K562 (cell line): ENCODE measurements at regions not wholly inside any gene's neighbourhood (a gene's known extent, or its start where the extent isn't known, plus 50 kb on each side); places are given as distances from the start of the nearest gene placed in this dataset.

ENCODE experiments used
- ATAC-seq: fragments of 200-7000 bp; cut with Tn5 transposase; 3 replicates; pipeline ENCODE4 v1.9.1; 2020; ENCODE audit warnings: moderate library complexity
- BruUV-seq: library from RNA; stranded (reverse); fragments of 400-500 nt; replicated peaks from 2 replicates; lab custom pipeline; 2021; lab: Mats Ljungman, UMichigan
- CTCF ChIA-PET: fragments of 300-600 bp; formaldehyde crosslinking; extraction: SDS; loops from one replicate; lab custom pipeline; 2021; ENCODE audit warnings: low intra/inter-chr PET ratio; lab: Yijun Ruan, JAX
- POLR2A ChIA-PET: fragments of 300-600, 350-650 bp; sonication (Branson Sonifier 250); formaldehyde crosslinking; extraction: SDS; loops from one replicate; lab custom pipeline; 2021; ENCODE audit warnings: antibody characterized with exemption, inconsistent platforms; lab: Yijun Ruan, JAX
- DNase-seq, 4 experiments: peaks; one replicate each; pipeline versions ENCODE4 v3.0.0 to v3.0.0-alpha.2; 2011 to 2018; ENCODE audit warnings: low spot score in 3 of 4, mixed read lengths in 3 of 4; ENCODE audit errors: extremely low read depth in 1 of 4
- FAIRE-seq: peaks from 2 replicates; lab custom pipeline; 2011; peaks lifted over from hg19 to GRCh38; lab: Jason Lieb, UNC
- H2AFZ ChIP-seq: 2 replicates; pipeline ENCODE4 v1.6.0; 2011; ENCODE audit warnings: low read depth, low read length, control low read depth, inconsistent platforms
- H3K27ac ChIP-seq: fragments of 200-600 bp; 3 replicates; pipeline ENCODE4 v1.8.0; 2011; ENCODE audit warnings: low read depth, mild to moderate bottlenecking, control low read depth, inconsistent platforms, low read length, moderate library complexity, mixed read lengths; ENCODE audit errors: extremely low read depth
- H3K27me3 ChIP-seq, 2 experiments: fragments of 300-600 bp in 1 of 2; 2 replicates in 1 of 2; 3 replicates in 1 of 2; pipeline versions ENCODE4 v1.6.0 to v1.8.0; 2011; ENCODE audit warnings: inconsistent platforms in 2 of 2, low read length in 2 of 2, mild to moderate bottlenecking in 1 of 2, mixed read lengths in 1 of 2, moderate library complexity in 1 of 2; ENCODE audit not compliant: control insufficient read depth in 2 of 2, insufficient read depth in 2 of 2
- H3K36me3 ChIP-seq: fragments of 300-600 bp; 3 replicates; pipeline ENCODE4 v1.8.0; 2011; ENCODE audit warnings: mild to moderate bottlenecking, low read length, inconsistent platforms; ENCODE audit not compliant: control insufficient read depth, insufficient read depth
- H3K4me1 ChIP-seq, 2 experiments: fragments of 200-600 bp in 1 of 2; replicated peaks in 1 of 2; 2 replicates in 1 of 2; 3 replicates in 1 of 2; pipeline versions ENCODE4 v1.5.1 to v1.8.0; 2011; ENCODE audit warnings: inconsistent platforms in 2 of 2, low read length in 2 of 2, mild to moderate bottlenecking in 1 of 2, mixed read lengths in 1 of 2, moderate library complexity in 1 of 2; ENCODE audit not compliant: control insufficient read depth in 2 of 2, insufficient read depth in 2 of 2
- H3K4me2 ChIP-seq: 2 replicates; pipeline ENCODE4 v1.6.1; 2011; ENCODE audit warnings: low read length, control low read depth, inconsistent platforms, mixed read lengths; ENCODE audit not compliant: insufficient read depth
- H3K4me3 ChIP-seq: fragments of 200-600 bp; sonication (generic), shearing (Covaris generic); 2 replicates; pipeline ENCODE4 v1.5.1; 2016; ENCODE audit warnings: control low read depth, inconsistent platforms
- H3K79me2 ChIP-seq: fragments of 200-600 bp; 3 replicates; pipeline ENCODE4 v1.8.0; 2011; ENCODE audit warnings: low read length, inconsistent platforms; ENCODE audit not compliant: control insufficient read depth, insufficient read depth
- H3K9ac ChIP-seq, 2 experiments: 2 replicates each; pipeline versions ENCODE4 v1.6.0 to v1.6.1; 2011; ENCODE audit warnings: low read depth in 2 of 2, low read length in 2 of 2, control low read depth in 1 of 2, inconsistent platforms in 1 of 2, mild to moderate bottlenecking in 1 of 2, mixed read lengths in 1 of 2; ENCODE audit not compliant: insufficient read depth in 1 of 2
- H3K9me1 ChIP-seq: one replicate; pipeline ENCODE4 v1.6.0; 2011; ENCODE audit warnings: inconsistent platforms, mild to moderate bottlenecking, low read length, moderate library complexity; ENCODE audit not compliant: control insufficient read depth, insufficient read depth
- H3K9me3 ChIP-seq: replicated peaks from 2 replicates; pipeline ENCODE4 v1.5.1; 2011; ENCODE audit warnings: low read depth, low read length, inconsistent platforms; ENCODE audit not compliant: control insufficient read depth, insufficient read depth
- H4K20me1 ChIP-seq: replicated peaks from 2 replicates; pipeline ENCODE4 v1.6.1; 2011; ENCODE audit warnings: low read length, inconsistent platforms, mixed read lengths; ENCODE audit not compliant: control insufficient read depth, insufficient read depth
- ERF ChIP-seq: fragments of 450-650 bp; formaldehyde crosslinking; IDR thresholded peaks from 2 replicates; pipeline ENCODE4 v1.4.0; 2020; ENCODE audit warnings: mild to moderate bottlenecking, mixed read lengths
- ETS2 ChIP-seq: IDR thresholded peaks from 2 replicates; pipeline ENCODE4 v1.6.1; 2016; ENCODE audit warnings: borderline replicate concordance, missing genetic modification characterization, mild to moderate bottlenecking, moderate library complexity, missing compliant biosample characterization; ENCODE audit not compliant: poor library complexity, severe bottlenecking
- MAFF ChIP-seq: IDR thresholded peaks from 2 replicates; pipeline ENCODE4 v1.6.1; 2012; ENCODE audit warnings: low read length, improper control_type of control experiment
- MEIS2 ChIP-seq: fragments of 450-650 bp; IDR thresholded peaks from 2 replicates; pipeline ENCODE4 v1.6.1; 2014; ENCODE audit warnings: mild to moderate bottlenecking; ENCODE audit not compliant: partially characterized antibody
- MXI1 ChIP-seq: IDR thresholded peaks from 2 replicates; pipeline ENCODE4 v1.6.1; 2011; ENCODE audit warnings: low read depth, mild to moderate bottlenecking, improper control_type of control experiment, low read length
- NR4A1 ChIP-seq, 2 experiments: fragments of 250-450 bp in 1 of 2; fragments of 450-650 bp in 1 of 2; sonication (Bioruptor Pico) in 1 of 2; IDR thresholded peaks; 2 replicates each; pipeline versions ENCODE4 v1.4.0 to v1.6.1; 2016 to 2020; ENCODE audit warnings: mild to moderate bottlenecking in 2 of 2, missing compliant biosample characterization in 1 of 2, missing genetic modification characterization in 1 of 2, moderate library complexity in 1 of 2
- NRF1 ChIP-seq, 2 experiments: fragments of 450-650 bp; IDR thresholded peaks in 1 of 2; conservative IDR thresholded peaks in 1 of 2; 2 replicates each; pipeline ENCODE4 v1.6.1; 2014; ENCODE audit warnings: mild to moderate bottlenecking in 2 of 2
- POLR3A ChIP-seq: IDR thresholded peaks from 2 replicates; pipeline ENCODE4 v1.6.1; 2011; ENCODE audit warnings: borderline replicate concordance, mild to moderate bottlenecking, moderate library complexity; ENCODE audit not compliant: insufficient read length, insufficient read depth; ENCODE audit errors: extremely low read depth
- SMAD1 ChIP-seq: fragments of 150-350 bp; IDR thresholded peaks from 2 replicates; pipeline ENCODE4 v1.6.1; 2014; ENCODE audit warnings: low read length, low read depth; ENCODE audit not compliant: partially characterized antibody
- SOX6 ChIP-seq: fragments of 450-650 bp; IDR thresholded peaks from 2 replicates; pipeline ENCODE4 v1.6.1; 2014; ENCODE audit warnings: mild to moderate bottlenecking
- TAF1 ChIP-seq: IDR thresholded peaks from 2 replicates; pipeline ENCODE4 v1.6.1; 2011; ENCODE audit warnings: mild to moderate bottlenecking, low read length, moderate library complexity; ENCODE audit not compliant: insufficient read depth, control insufficient read depth, severe bottlenecking; ENCODE audit errors: extremely low read depth
- TSC22D4 ChIP-seq: fragments of 450-650 bp; IDR thresholded peaks from 2 replicates; pipeline ENCODE4 v1.6.1; 2016; ENCODE audit warnings: missing genetic modification characterization, missing biosample characterization, control low read depth
- ZBTB7A ChIP-seq: IDR thresholded peaks from 2 replicates; pipeline ENCODE4 v1.6.1; 2011; ENCODE audit warnings: low read depth, mild to moderate bottlenecking, low read length, moderate library complexity, borderline replicate concordance; ENCODE audit not compliant: control insufficient read depth
- ZNF184 ChIP-seq: sonication (generic); formaldehyde crosslinking; IDR thresholded peaks from 2 replicates; pipeline ENCODE4 v1.5.0; 2020; ENCODE audit warnings: missing genetic modification reagents
- WGBS: fragments of 100-300 bp; shearing (Covaris generic); methylation state at CpG from one replicate; pipeline ENCODE4 v1.1.6; 2016; ENCODE audit warnings: low coverage, mixed read lengths; ENCODE audit not compliant: insufficient coverage; ENCODE audit errors: missing lambda C conversion rate; 5-methylcytosine and 5-hydroxymethylcytosine counted together
- in situ Hi-C: fragments of 300-500 bp; cut with MboI; formaldehyde crosslinking; loops from 4 replicates; pipeline ENCODE4 v1.15.0; 2018; ENCODE audit warnings: inconsistent platforms, mixed read lengths
- intact Hi-C: fragments of 100-400 bp; cut with micrococcal nuclease; formaldehyde crosslinking; loops from 2 replicates; pipeline ENCODE4 v1.14.2; 2022
- TF ChIP-seq, protein P1 (sequence below): fragments of 250-450 bp; sonication (Bioruptor Pico); IDR thresholded peaks from 2 replicates; pipeline ENCODE4 v1.4.0; 2020; ENCODE audit warnings: borderline replicate concordance

DNA sequence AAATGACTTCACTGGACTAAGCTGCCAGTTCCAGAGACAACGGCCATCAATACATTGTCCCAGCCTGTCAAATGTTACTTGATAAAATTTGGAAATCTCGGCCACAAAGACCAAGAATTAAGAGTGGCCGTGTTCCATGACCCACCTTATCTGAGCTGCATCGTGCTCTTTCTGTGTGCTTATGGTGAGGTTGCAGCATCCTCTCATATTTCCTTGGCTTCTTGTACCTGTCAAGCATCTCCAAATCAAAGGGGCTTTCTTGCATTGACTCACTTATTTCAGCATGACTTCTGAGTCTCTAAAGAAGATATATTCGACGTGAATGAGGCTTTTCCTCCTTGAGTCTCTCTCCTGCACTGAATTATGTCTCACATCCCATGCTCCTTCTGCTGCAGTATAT lies 421.7 kb downstream of the MCTP2 start:
- Histone ChIP-seq H3K79me2 (no peaks in the 10 kb centered on the region), H3K4me2 (no peak overlapping the region), H3K27me3 (peaks cover 2 to 6% of the 10 kb centered on the region in 2 experiments; a peak in 2 of 5 replicates), H2AFZ (no peak overlapping the region), H3K4me1 (no peaks in the 10 kb centered on the region), H3K27ac (no peak overlapping the region), H3K9me3 (no peaks in the 10 kb centered on the region), H3K4me3 (no peak overlapping the region), H3K9me1 (no peaks in the 10 kb centered on the region), H4K20me1 (no peaks in the 10 kb centered on the region), H3K36me3 (no peaks in the 10 kb centered on the region), H3K9ac (no peak overlapping the region)
- BruUV-seq = no TSS peak
- ATAC-seq = no peak
- no peak for DNase-seq
- no peak for TF ChIP-seq ZBTB7A
- 0% methylated on average over 6 of the region's 6 CpGs for WGBS
- in situ Hi-C loops (no loop called here), intact Hi-C loops (no loop called here)
- ChIA-PET CTCF (no interaction called here), POLR2A (no interaction called here)
- FAIRE-seq = no peak

DNA sequence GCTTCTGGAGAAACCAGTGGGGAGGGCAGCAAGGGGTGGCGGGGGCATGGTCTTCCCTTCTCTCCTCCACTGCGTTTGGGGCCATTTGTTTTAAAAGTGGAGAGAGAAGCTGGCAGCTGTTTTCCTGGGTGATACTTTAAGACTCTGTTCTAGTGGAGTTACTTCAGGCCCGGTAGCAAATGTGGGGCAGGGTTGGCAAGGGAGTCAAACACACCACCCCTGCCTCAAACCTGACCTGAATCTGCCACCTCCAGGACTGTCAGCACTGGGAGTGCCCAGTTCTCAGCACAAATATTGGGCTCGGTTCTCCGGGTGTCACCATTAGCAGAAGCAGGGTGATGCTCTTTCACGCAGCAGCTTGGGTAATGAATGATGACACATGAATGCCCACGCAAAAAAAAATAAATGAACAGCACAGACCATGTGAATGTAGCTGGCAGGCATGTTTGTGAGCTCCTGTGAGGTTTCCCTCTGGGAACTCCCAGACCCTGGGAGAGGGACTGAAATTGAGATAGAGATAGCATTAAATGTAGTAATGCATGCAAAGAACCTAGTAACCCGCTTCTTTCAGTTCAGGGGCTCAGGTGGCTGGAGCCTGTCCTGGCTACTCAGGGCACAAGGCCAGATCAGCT lies 424.0 kb downstream of the MCTP2 start:
- in situ Hi-C loops = no loop called here
- Histone ChIP-seq H3K4me1 (no peaks in the 10 kb centered on the region), H2AFZ (no peak overlapping the region), H3K4me3 (no peak overlapping the region), H3K9me1 (no peaks in the 10 kb centered on the region), H3K79me2 (no peaks in the 10 kb centered on the region), H4K20me1 (no peaks in the 10 kb centered on the region), H3K4me2 (no peak overlapping the region), H3K9ac (no peak overlapping the region), H3K27me3 (peaks cover 2 to 10% of the 10 kb centered on the region in 2 experiments; a peak in 2 of 5 replicates), H3K36me3 (no peaks in the 10 kb centered on the region), H3K27ac (no peak overlapping the region), H3K9me3 (no peaks in the 10 kb centered on the region)
- DNase-seq = no peak
- no peak for ATAC-seq
- ChIA-PET CTCF (no interaction called here), POLR2A (no interaction called here)
- FAIRE-seq = no peak
- no TSS peak for BruUV-seq
- WGBS = 0% methylated on average over 6 of the region's 8 CpGs
- intact Hi-C loops = loop anchor here (5.0 kb wide), 1 partner anchor 73 kb away; no protein-coding TSS in a partner anchor
- no peak for TF ChIP-seq TAF1
- TF ChIP-seq, protein P1, sequence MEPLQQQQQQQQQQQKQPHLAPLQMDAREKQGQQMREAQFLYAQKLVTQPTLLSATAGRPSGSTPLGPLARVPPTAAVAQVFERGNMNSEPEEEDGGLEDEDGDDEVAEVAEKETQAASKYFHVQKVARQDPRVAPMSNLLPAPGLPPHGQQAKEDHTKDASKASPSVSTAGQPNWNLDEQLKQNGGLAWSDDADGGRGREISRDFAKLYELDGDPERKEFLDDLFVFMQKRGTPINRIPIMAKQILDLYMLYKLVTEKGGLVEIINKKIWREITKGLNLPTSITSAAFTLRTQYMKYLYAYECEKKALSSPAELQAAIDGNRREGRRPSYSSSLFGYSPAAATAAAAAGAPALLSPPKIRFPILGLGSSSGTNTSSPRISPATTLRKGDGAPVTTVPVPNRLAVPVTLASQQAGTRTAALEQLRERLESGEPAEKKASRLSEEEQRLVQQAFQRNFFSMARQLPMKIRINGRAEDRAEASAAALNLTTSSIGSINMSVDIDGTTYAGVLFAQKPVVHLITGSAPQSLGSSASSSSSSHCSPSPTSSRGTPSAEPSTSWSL = no peak
- TF ChIP-seq SOX6 = no peak
- no peak for TF ChIP-seq MXI1
- no peak for TF ChIP-seq ETS2 (tag)
- TF ChIP-seq MEIS2 = no peak
- TF ChIP-seq ERF (CRISPR knock-in tag) = no peak
- TF ChIP-seq NR4A1 (CRISPR knock-in tag; IDR thresholded peaks at IDR 0.05) = no peak
- no peak for TF ChIP-seq NR4A1 (tag; IDR thresholded peaks at IDR 0.05)
- TF ChIP-seq ZNF184 (CRISPR knock-in tag) = no peak
- no peak for TF ChIP-seq NRF1 (conservative IDR thresholded peaks at IDR 0.05 in 1 of 2, IDR thresholded peaks at IDR 0.05 in 1 of 2)
- no peak for TF ChIP-seq TSC22D4 (tag)
- no peak for TF ChIP-seq MAFF
- TF ChIP-seq SMAD1 = no peak
- no peak for TF ChIP-seq POLR3A
